Progenitor cell of endocrine pancreas (in vitro differentiated cells): ENCODE measurements at regions not wholly inside any gene's neighbourhood (a gene's known extent, or its start where the extent isn't known, plus 50 kb on each side); places are given as distances from the start of the nearest gene placed in this dataset.
A peak's percentile ranks its signal among the peaks of the same experiment; 100 is the strongest.

Experiments used
- DNase-seq: peaks from one replicate; pipeline ENCODE4 v3.0.0; 2021; ENCODE audit warnings: low spot score; ENCODE audit not compliant: unreplicated experiment
- H3K27ac Mint-ChIP-seq: 2 replicates; pipeline ENCODE4 v1.8.0; 2021; ENCODE audit warnings: mild to moderate bottlenecking, moderate library complexity, mixed read lengths
- H3K27me3 Mint-ChIP-seq: 2 replicates; pipeline ENCODE4 v1.8.0; 2021; ENCODE audit warnings: mixed read lengths
- H3K36me3 Mint-ChIP-seq: 2 replicates; pipeline ENCODE4 v1.8.0; 2022; ENCODE audit warnings: mixed read lengths; ENCODE audit not compliant: insufficient read depth
- H3K4me1 Mint-ChIP-seq: 2 replicates; pipeline ENCODE4 v1.8.0; 2021; ENCODE audit warnings: low read depth, mixed read lengths
- H3K4me3 Mint-ChIP-seq: 2 replicates; pipeline ENCODE4 v1.8.0; 2021; ENCODE audit warnings: low read depth, mild to moderate bottlenecking, moderate library complexity, mixed read lengths
- H3K9me3 Mint-ChIP-seq: 2 replicates; pipeline ENCODE4 v1.8.0; 2021; ENCODE audit warnings: low read depth, mixed read lengths
- TF ChIP-seq, protein P1 (sequence below): fragments of 200-600 bp; sonication (generic); IDR thresholded peaks from one replicate; pipeline ENCODE4 v1.5.0; 2021; ENCODE audit warnings: antibody characterized with exemption, mild to moderate bottlenecking; ENCODE audit not compliant: unreplicated experiment

DNA sequence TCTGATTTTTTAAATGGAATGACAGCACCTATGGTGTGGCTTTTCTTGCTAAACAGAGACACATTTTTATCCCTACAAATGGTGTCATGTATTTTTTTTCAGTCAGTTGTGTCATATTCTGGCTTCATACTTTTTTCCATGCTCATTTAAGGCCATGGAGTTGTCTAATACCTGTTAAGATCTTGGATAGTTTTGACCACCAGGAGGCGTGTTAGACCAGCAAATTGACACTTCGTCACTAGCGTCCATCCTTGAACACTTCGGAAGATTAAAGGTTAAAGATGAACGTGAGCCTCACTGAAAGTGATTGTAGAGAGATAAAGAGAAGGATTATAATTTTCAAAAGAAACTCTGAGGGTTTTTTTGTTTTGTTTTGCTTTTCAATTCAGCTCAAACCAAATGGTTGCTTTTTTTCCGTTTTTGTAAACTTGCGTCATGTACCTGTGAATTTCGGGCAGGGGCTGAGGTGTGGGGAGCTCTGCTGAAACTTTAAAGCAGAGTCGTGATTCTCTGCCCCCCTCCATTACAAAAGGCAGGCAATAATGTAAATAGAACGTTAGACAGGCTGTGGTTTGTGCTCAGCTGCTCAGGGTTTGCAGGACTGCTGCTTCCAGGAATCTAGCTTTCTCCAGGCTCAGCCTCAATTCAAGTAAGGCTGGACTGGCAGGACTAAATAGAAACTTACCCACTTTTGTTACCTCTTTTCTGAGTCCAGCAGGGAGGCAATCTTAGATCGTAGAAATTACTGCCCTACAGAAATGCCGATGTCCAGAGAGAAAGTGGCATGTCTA, 245.1 kb downstream of the FOXA2 start:
- no peak overlapping the region for H3K27ac Mint-ChIP-seq
- no peaks in the 10 kb centered on the region for H3K36me3 Mint-ChIP-seq
- TF ChIP-seq, protein P1, sequence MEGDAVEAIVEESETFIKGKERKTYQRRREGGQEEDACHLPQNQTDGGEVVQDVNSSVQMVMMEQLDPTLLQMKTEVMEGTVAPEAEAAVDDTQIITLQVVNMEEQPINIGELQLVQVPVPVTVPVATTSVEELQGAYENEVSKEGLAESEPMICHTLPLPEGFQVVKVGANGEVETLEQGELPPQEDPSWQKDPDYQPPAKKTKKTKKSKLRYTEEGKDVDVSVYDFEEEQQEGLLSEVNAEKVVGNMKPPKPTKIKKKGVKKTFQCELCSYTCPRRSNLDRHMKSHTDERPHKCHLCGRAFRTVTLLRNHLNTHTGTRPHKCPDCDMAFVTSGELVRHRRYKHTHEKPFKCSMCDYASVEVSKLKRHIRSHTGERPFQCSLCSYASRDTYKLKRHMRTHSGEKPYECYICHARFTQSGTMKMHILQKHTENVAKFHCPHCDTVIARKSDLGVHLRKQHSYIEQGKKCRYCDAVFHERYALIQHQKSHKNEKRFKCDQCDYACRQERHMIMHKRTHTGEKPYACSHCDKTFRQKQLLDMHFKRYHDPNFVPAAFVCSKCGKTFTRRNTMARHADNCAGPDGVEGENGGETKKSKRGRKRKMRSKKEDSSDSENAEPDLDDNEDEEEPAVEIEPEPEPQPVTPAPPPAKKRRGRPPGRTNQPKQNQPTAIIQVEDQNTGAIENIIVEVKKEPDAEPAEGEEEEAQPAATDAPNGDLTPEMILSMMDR = peak; percentile 93
- no peaks in the 10 kb centered on the region for H3K9me3 Mint-ChIP-seq
- H3K4me1 Mint-ChIP-seq = peaks cover 18% of the 10 kb centered on the region
- peak; percentile 54 for DNase-seq
- H3K27me3 Mint-ChIP-seq = no peaks in the 10 kb centered on the region
- H3K4me3 Mint-ChIP-seq = peak overlapping the region; percentile 2

DNA sequence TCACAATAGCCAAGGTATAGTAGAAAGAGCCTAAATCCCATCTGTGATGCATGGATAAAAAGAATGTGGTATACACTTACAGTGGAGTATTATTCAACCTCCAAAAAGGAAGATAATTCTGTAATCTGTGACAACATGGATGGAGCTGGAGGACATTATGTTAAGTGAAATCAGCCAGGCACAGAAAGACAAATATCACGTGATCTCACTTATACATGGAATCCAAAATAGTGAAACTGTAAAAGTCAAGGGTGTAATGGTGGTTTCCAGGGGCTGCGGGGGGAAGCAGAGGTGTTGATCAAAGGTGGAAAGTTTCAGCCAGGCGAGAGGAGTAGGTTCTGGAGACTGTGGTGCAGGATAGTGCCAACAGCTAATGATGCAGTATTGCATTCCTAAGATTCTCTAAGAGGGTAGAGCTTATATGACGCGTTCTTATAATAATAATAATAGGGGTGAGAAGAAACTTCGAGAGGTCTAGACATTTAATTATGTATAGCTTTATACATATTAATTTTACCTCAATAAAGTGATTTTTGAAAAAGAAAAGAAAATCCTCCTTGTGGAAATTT, 246.1 kb downstream of the FOXA2 start:
- no peak for DNase-seq
- H3K4me3 Mint-ChIP-seq = no peak overlapping the region
- TF ChIP-seq, protein P1 = no peak
- H3K9me3 Mint-ChIP-seq = no peaks in the 10 kb centered on the region
- H3K27ac Mint-ChIP-seq = no peak overlapping the region
- H3K27me3 Mint-ChIP-seq = peaks cover 6% of the 10 kb centered on the region
- H3K4me1 Mint-ChIP-seq = peaks cover 18% of the 10 kb centered on the region
- no peaks in the 10 kb centered on the region for H3K36me3 Mint-ChIP-seq

DNA sequence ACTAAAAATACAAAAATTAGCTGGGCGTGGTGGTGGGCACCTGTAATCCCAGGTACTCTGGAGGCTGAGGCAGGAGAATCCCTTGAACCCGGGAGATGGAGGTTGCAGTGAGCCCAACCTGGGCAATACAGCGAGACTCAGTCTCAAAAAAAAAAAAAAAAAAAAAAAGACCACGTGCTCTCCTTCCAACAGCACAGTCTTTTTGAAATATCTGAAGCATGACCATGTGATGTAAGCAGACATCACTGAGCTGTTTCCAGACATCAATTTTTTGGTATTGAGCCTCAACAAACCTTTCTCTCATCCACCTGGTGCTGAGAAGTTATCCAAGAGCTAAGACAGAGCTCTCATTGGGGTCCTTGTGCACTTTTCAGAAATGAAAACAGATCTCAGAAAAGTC, 249.2 kb downstream of the FOXA2 start:
- Mint-ChIP-seq H3K9me3 (no peaks in the 10 kb centered on the region), H3K27me3 (peaks cover 28% of the 10 kb centered on the region), H3K27ac (no peak overlapping the region), H3K4me3 (no peak overlapping the region), H3K4me1 (peaks cover 18% of the 10 kb centered on the region), H3K36me3 (no peaks in the 10 kb centered on the region)
- TF ChIP-seq, protein P1 = no peak
- DNase-seq = no peak

DNA sequence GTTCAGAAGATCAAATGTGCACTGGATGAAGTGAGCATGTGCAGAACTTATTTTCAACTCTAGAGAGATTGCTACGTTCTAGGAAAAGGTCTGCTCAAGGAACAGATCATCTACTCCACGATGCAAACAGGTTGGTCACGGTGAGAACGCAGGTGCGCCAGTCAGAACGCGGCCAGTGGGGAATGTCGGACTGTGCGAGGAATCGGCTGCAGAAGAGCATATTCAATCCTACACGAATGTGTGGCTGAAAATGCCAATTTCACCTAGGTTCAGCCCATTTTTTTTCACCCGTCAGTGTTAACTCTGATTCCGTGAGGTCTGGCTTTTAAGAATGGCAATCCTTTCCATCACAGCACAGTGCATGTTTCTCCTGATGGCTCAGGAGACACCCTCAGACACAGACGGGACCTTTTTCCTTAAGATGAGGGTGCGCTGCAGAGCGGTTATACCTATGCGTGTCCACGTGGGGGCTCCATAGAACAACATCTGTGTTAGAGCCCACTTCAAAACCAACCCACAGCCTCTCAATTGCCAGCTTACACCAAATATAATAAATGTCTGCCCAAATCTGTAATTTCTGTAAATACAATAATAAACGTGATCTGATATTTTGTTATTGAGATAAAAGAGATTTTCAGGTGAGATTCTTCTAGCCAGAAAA, 250.4 kb downstream of the FOXA2 start:
- Mint-ChIP-seq H3K4me3 (no peak overlapping the region), H3K27ac (no peak overlapping the region), H3K9me3 (no peaks in the 10 kb centered on the region), H3K36me3 (no peaks in the 10 kb centered on the region), H3K27me3 (peaks cover 31% of the 10 kb centered on the region), H3K4me1 (peaks cover 8% of the 10 kb centered on the region)
- TF ChIP-seq, protein P1 = peak; percentile 92
- DNase-seq = peak; percentile 52

DNA sequence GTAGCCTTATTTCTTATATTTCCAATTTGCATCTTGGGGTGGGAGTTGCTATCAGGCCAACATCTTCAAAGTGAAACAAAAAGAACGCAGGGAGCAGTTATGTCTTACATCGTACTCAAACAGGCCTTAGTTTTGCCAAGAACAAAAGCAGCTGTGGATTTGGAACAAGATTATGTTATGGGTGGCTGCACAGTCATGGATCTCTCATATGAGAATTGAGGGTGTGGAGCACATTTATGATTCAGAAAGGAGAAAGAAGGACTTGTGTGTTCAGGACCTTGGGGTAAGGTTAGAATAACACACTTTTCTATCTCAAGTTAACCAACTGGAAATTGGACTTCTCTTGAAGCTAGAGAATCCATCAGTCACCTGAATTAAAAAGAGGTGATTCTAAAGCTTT, 259.9 kb downstream of the FOXA2 start:
- Mint-ChIP-seq H3K36me3 (no peaks in the 10 kb centered on the region), H3K9me3 (no peaks in the 10 kb centered on the region)

More for the DNA sequence above, 259.9 kb downstream of the FOXA2 start:
- no peak overlapping the region for H3K27ac Mint-ChIP-seq
- H3K27me3 Mint-ChIP-seq = peaks cover 15% of the 10 kb centered on the region
- no peak overlapping the region for H3K4me3 Mint-ChIP-seq
- TF ChIP-seq, protein P1 = no peak
- H3K4me1 Mint-ChIP-seq = no peaks in the 10 kb centered on the region
- DNase-seq = no peak
